ENCODE measurements at regions not wholly inside any gene's neighbourhood (a gene's known extent, or its start where the extent isn't known, plus 50 kb on each side); places are given as distances from the start of the nearest gene placed in this dataset.

- no peaks in the 10 kb centered on the region for H3K36me3 ChIP-seq
- no peak for TF ChIP-seq CTCF (IDR thresholded peaks at IDR 0.05)
- no peak for TF ChIP-seq POLR2A (IDR thresholded peaks at IDR 0.05)
- no peak for DNase-seq
- H3K4me1 ChIP-seq: no peaks in the 10 kb centered on the region
- H3K9me3 ChIP-seq: peaks cover 0 to 6% (median 4%) of the 10 kb centered on the region in 3 donors
- peaks cover 0 to 6% (median 0%) of the 10 kb centered on the region in 4 donors for H3K27me3 ChIP-seq
- intact Hi-C loops (cut with DNase I): no loop called here
- WGBS, 2 donors: 83 to 87% methylated on average over 1 of the region's 1 CpG
- H3K4me3 ChIP-seq: no peak overlapping the region
- H3K27ac ChIP-seq: no peak overlapping the region
Observed at GRCh38 chr11:20227631-20228030, 67.4 kb upstream of the DBX1 start.

GRCh38 chr11:20226933-20227332, 66.7 kb upstream of the DBX1 start:
- Histone ChIP-seq H3K9me3 (peaks cover 0 to 6% (median 4%) of the 10 kb centered on the region in 3 donors), H3K4me1 (no peaks in the 10 kb centered on the region), H3K36me3 (no peaks in the 10 kb centered on the region), H3K4me3 (no peak overlapping the region), H3K27me3 (peaks cover 0 to 11% (median 0%) of the 10 kb centered on the region in 4 donors), H3K27ac (no peak overlapping the region)
- intact Hi-C loops (cut with DNase I): no loop called here
- TF ChIP-seq CTCF (IDR thresholded peaks at IDR 0.05) (no peak), POLR2A (IDR thresholded peaks at IDR 0.05) (no peak)
- DNase-seq: no peak

- H3K9me3 ChIP-seq: no peaks in the 10 kb centered on the region
- TF ChIP-seq CTCF (IDR thresholded peaks at IDR 0.05) (no peak), POLR2A (IDR thresholded peaks at IDR 0.05) (no peak)
- no peak for DNase-seq
- no peak overlapping the region for H3K4me3 ChIP-seq
- peaks cover 0 to 19% (median 0%) of the 10 kb centered on the region in 4 donors for H3K27me3 ChIP-seq
- no peaks in the 10 kb centered on the region for H3K4me1 ChIP-seq
- H3K27ac ChIP-seq: no peak overlapping the region
- no peaks in the 10 kb centered on the region for H3K36me3 ChIP-seq
- intact Hi-C loops (cut with DNase I): no loop called here
- 46% methylated on average over 3 of the region's 3 CpGs; no CpG with 5 or more reads in 1 of the 2 donors for WGBS, 2 donors
Observed at GRCh38 chr11:20221566-20221965, 61.3 kb upstream of the DBX1 start.

- WGBS, 2 donors: 27 to 40% methylated on average over 1 of the region's 1 CpG
- DNase-seq: no peak
- no peak for TF ChIP-seq POLR2A (IDR thresholded peaks at IDR 0.05)
- no peak for TF ChIP-seq CTCF (IDR thresholded peaks at IDR 0.05)
Observed at GRCh38 chr11:20213790-20214189, 53.5 kb upstream of the DBX1 start.

GRCh38 chr11:20211691-20212090, 51.4 kb upstream of the DBX1 start:
- no peak for TF ChIP-seq POLR2A (IDR thresholded peaks at IDR 0.05)
- no peak for TF ChIP-seq CTCF (IDR thresholded peaks at IDR 0.05)
- intact Hi-C loops (cut with DNase I): no loop called here
- H3K27me3 ChIP-seq: peaks cover 0 to 64% (median 20%) of the 10 kb centered on the region in 4 donors
- peaks cover 0 to 11% (median 0%) of the 10 kb centered on the region in 3 donors for H3K4me1 ChIP-seq
- no peak overlapping the region for H3K4me3 ChIP-seq
- 54 to 64% methylated on average over 4 of the region's 4 CpGs for WGBS, 2 donors
- H3K9me3 ChIP-seq: no peaks in the 10 kb centered on the region
- DNase-seq: no peak
- H3K27ac ChIP-seq: no peak overlapping the region
- no peaks in the 10 kb centered on the region for H3K36me3 ChIP-seq

More at GRCh38 chr11:20213790-20214189, 53.5 kb upstream of the DBX1 start:
- Histone ChIP-seq H3K27me3 (peaks cover 0 to 47% (median 3%) of the 10 kb centered on the region in 4 donors), H3K36me3 (no peaks in the 10 kb centered on the region), H3K4me1 (no peaks in the 10 kb centered on the region), H3K9me3 (no peaks in the 10 kb centered on the region), H3K4me3 (no peak overlapping the region), H3K27ac (no peak overlapping the region)
- intact Hi-C loops (cut with DNase I): no loop called here
